GM23338 (cell line): ENCODE measurements at regions not wholly inside any gene's neighbourhood (a gene's known extent, or its start where the extent isn't known, plus 50 kb on each side); places are given as distances from the start of the nearest gene placed in this dataset.

Experiments used
- ATAC-seq: fragments of 200-7000 bp; cut with Tn5 transposase; 3 replicates; pipeline ENCODE4 v1.9.1; 2020
- DNase-seq: peaks from one replicate; pipeline ENCODE4 v3.0.0-alpha.2; 2015; ENCODE audit warnings: low spot score
- H2AFZ ChIP-seq: fragments of 200-600 bp; sonication (generic); 2 replicates; pipeline ENCODE4 v1.8.0; 2016; ENCODE audit warnings: antibody characterized with exemption, mild to moderate bottlenecking, moderate library complexity
- H3F3A ChIP-seq: fragments of 200-600 bp; sonication (generic); replicated peaks from 2 replicates; pipeline ENCODE4 v1.8.0; 2017; ENCODE audit warnings: antibody characterized with exemption, mixed run types, low read depth
- H3K27ac ChIP-seq: fragments of 200-600 bp; sonication (generic); 2 replicates; pipeline ENCODE4 v1.6.1; 2016; ENCODE audit warnings: low read depth
- H3K27me3 ChIP-seq: fragments of 200-600 bp; sonication (generic); 2 replicates; pipeline ENCODE4 v1.8.0; 2016; ENCODE audit warnings: mild to moderate bottlenecking, mixed run types, moderate library complexity; ENCODE audit not compliant: insufficient read depth
- H3K36me3 ChIP-seq: fragments of 200-600 bp; sonication (generic); 2 replicates; pipeline ENCODE4 v1.8.0; 2016; ENCODE audit warnings: mild to moderate bottlenecking; ENCODE audit not compliant: insufficient read depth
- H3K4me1 ChIP-seq: fragments of 200-600 bp; sonication (generic); 2 replicates; pipeline ENCODE4 v1.8.0; 2016; ENCODE audit warnings: mild to moderate bottlenecking, moderate library complexity; ENCODE audit not compliant: insufficient read depth
- H3K4me2 ChIP-seq: fragments of 200-600 bp; sonication (generic); 2 replicates; pipeline ENCODE4 v1.7.1; 2017; ENCODE audit warnings: mixed run types
- H3K4me3 ChIP-seq: fragments of 200-600 bp; sonication (generic); 2 replicates; pipeline ENCODE4 v1.6.1; 2016; ENCODE audit warnings: mixed run types
- H3K79me2 ChIP-seq: fragments of 200-600 bp; sonication (generic); replicated peaks from 2 replicates; pipeline ENCODE4 v1.8.0; 2017; ENCODE audit warnings: mild to moderate bottlenecking; ENCODE audit not compliant: insufficient read depth
- H3K9me2 ChIP-seq: fragments of 200-600 bp; sonication (generic); 2 replicates; pipeline ENCODE4 v1.8.0; 2017; ENCODE audit not compliant: insufficient read depth
- H4K20me1 ChIP-seq: fragments of 200-600 bp; sonication (generic); replicated peaks from 2 replicates; pipeline ENCODE4 v1.8.0; 2017; ENCODE audit warnings: mild to moderate bottlenecking; ENCODE audit not compliant: insufficient read depth
- H3K27ac Mint-ChIP-seq: 2 replicates; pipeline ENCODE4 v1.8.0; 2020; ENCODE audit warnings: inconsistent platforms, mild to moderate bottlenecking, moderate library complexity, mixed read lengths
- H3K27me3 Mint-ChIP-seq: 3 replicates; pipeline ENCODE4 v1.8.0; 2022; ENCODE audit warnings: low read depth, mild to moderate bottlenecking, moderate library complexity, mixed read lengths, inconsistent platforms; ENCODE audit not compliant: insufficient read depth, poor library complexity
- H3K36me3 Mint-ChIP-seq: 3 replicates; pipeline ENCODE4 v1.8.0; 2021; ENCODE audit warnings: low read depth, mild to moderate bottlenecking, inconsistent platforms, moderate library complexity, mixed read lengths
- H3K4me1 Mint-ChIP-seq: 3 replicates; pipeline ENCODE4 v1.8.0; 2020; ENCODE audit warnings: mild to moderate bottlenecking, inconsistent platforms, mixed read lengths
- H3K4me3 Mint-ChIP-seq: 3 replicates; pipeline ENCODE4 v1.8.0; 2021; ENCODE audit warnings: moderate library complexity, mild to moderate bottlenecking, inconsistent platforms, mixed read lengths
- H3K9me3 Mint-ChIP-seq: 3 replicates; pipeline ENCODE4 v1.8.0; 2020; ENCODE audit warnings: moderate library complexity, mild to moderate bottlenecking, inconsistent platforms, mixed read lengths
- CREB1 ChIP-seq: fragments of 250-450 bp; sonication (Bioruptor Pico); IDR thresholded peaks from 2 replicates; pipeline ENCODE4 v1.5.0; 2020; ENCODE audit warnings: low read depth, mild to moderate bottlenecking, moderate library complexity
- EZH2 ChIP-seq: fragments of 200-600 bp; sonication (generic); IDR thresholded peaks from one replicate; pipeline ENCODE4 v1.8.0; 2017; ENCODE audit warnings: antibody characterized with exemption, mild to moderate bottlenecking, low read depth; ENCODE audit not compliant: unreplicated experiment
- EZH2phosphoT487 ChIP-seq: fragments of 200-600 bp; sonication (generic); IDR thresholded peaks from one replicate; pipeline ENCODE4 v1.8.1; 2018; ENCODE audit warnings: antibody characterized with exemption; ENCODE audit not compliant: unreplicated experiment
- JUNB ChIP-seq: IDR thresholded peaks from one replicate; pipeline ENCODE4 v1.6.1; 2016; ENCODE audit warnings: antibody characterized with exemption; ENCODE audit not compliant: unreplicated experiment
- NANOG ChIP-seq: IDR thresholded peaks from 2 replicates; pipeline ENCODE4 v1.6.1; 2016; ENCODE audit warnings: antibody characterized with exemption, borderline replicate concordance
- POLR2AphosphoS5 ChIP-seq: IDR thresholded peaks from 2 replicates; pipeline ENCODE4 v1.6.1; 2016; ENCODE audit warnings: antibody characterized with exemption, low read depth
- ZNF114 ChIP-seq: fragments of 250-450 bp; sonication (Bioruptor Pico); IDR thresholded peaks from 2 replicates; pipeline ENCODE4 v1.5.0; 2020; ENCODE audit warnings: mild to moderate bottlenecking, moderate library complexity
- ZNF331 ChIP-seq: fragments of 250-450 bp; sonication (Bioruptor Pico); IDR thresholded peaks from 2 replicates; pipeline ENCODE4 v1.5.0; 2020; ENCODE audit warnings: low read depth, mild to moderate bottlenecking, moderate library complexity
- TF ChIP-seq, protein P1 (sequence below), 2 experiments: fragments of 200-600 bp in 1 of 2; sonication (generic) in 1 of 2; conservative IDR thresholded peaks; 2 replicates each; pipeline versions ENCODE4 v1.5.1 to v1.6.1; 2016 to 2017; ENCODE audit warnings: antibody characterized with exemption in 2 of 2, low read depth in 2 of 2, mild to moderate bottlenecking in 2 of 2, moderate library complexity in 1 of 2
- TF ChIP-seq, protein P2 (sequence below): IDR thresholded peaks from 2 replicates; pipeline ENCODE4 v1.6.1; 2016; ENCODE audit warnings: antibody characterized with exemption
- TF ChIP-seq, protein P3 (sequence below): IDR thresholded peaks from one replicate; pipeline ENCODE4 v1.6.1; 2018; ENCODE audit warnings: antibody characterized with exemption; ENCODE audit not compliant: unreplicated experiment
- TF ChIP-seq, protein P4 (sequence below): fragments of 250-450 bp; sonication (Bioruptor Pico); IDR thresholded peaks from 2 replicates; pipeline ENCODE4 v1.5.0; 2020; ENCODE audit warnings: mild to moderate bottlenecking, moderate library complexity

DNA sequence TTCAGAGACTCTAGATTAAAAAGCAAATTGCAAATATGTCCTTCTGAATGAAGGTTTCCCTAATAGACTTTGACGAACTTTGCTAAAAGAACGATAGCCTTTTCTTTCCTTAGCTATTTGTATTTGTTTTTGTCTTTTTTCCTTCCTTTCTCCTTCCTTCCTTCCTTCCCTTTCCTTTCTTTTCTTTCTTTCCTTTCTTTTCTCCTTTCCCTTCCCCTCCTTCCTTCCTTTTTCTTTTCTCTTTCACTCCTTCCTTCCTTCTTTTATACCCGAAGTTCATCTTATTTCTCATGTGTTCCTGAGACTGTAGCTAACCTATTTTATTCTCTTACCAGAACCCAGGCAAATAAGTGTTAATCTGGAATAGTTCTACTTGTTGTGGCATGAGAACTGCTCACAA, 381.2 kb upstream of the RUNX1 start:
- Histone ChIP-seq H3K4me1 (peaks cover 24% of the 10 kb centered on the region), H3K79me2 (no peaks in the 10 kb centered on the region), H3K27me3 (no peaks in the 10 kb centered on the region), H3K4me2 (no peak overlapping the region), H3K9me2 (no peaks in the 10 kb centered on the region), H4K20me1 (no peaks in the 10 kb centered on the region), H3F3A (no peaks in the 10 kb centered on the region), H3K27ac (no peak overlapping the region), H3K36me3 (no peaks in the 10 kb centered on the region), H3K4me3 (no peak overlapping the region), H2AFZ (no peak overlapping the region)
- H3K4me1 Mint-ChIP-seq = peaks cover 9% of the 10 kb centered on the region
- no peak overlapping the region for H3K4me3 Mint-ChIP-seq
- H3K27ac Mint-ChIP-seq = no peak overlapping the region
- peaks cover 41% of the 10 kb centered on the region for H3K9me3 Mint-ChIP-seq
- ATAC-seq = no peak
- H3K36me3 Mint-ChIP-seq = peaks cover 35% of the 10 kb centered on the region
- TF ChIP-seq POLR2AphosphoS5 (no peak), EZH2 (no peak), EZH2phosphoT487 (no peak), ZNF114 (no peak), ZNF331 (CRISPR knock-in tag) (no peak), CREB1 (CRISPR knock-in tag) (no peak), NANOG (no peak), JUNB (no peak)
- TF ChIP-seq, protein P1, sequence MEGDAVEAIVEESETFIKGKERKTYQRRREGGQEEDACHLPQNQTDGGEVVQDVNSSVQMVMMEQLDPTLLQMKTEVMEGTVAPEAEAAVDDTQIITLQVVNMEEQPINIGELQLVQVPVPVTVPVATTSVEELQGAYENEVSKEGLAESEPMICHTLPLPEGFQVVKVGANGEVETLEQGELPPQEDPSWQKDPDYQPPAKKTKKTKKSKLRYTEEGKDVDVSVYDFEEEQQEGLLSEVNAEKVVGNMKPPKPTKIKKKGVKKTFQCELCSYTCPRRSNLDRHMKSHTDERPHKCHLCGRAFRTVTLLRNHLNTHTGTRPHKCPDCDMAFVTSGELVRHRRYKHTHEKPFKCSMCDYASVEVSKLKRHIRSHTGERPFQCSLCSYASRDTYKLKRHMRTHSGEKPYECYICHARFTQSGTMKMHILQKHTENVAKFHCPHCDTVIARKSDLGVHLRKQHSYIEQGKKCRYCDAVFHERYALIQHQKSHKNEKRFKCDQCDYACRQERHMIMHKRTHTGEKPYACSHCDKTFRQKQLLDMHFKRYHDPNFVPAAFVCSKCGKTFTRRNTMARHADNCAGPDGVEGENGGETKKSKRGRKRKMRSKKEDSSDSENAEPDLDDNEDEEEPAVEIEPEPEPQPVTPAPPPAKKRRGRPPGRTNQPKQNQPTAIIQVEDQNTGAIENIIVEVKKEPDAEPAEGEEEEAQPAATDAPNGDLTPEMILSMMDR (conservative IDR thresholded peaks at IDR 0.05; ENCODE audit: low read depth in 2 of 2) = no peak
- TF ChIP-seq, protein P2, sequence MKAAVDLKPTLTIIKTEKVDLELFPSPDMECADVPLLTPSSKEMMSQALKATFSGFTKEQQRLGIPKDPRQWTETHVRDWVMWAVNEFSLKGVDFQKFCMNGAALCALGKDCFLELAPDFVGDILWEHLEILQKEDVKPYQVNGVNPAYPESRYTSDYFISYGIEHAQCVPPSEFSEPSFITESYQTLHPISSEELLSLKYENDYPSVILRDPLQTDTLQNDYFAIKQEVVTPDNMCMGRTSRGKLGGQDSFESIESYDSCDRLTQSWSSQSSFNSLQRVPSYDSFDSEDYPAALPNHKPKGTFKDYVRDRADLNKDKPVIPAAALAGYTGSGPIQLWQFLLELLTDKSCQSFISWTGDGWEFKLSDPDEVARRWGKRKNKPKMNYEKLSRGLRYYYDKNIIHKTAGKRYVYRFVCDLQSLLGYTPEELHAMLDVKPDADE = no peak
- TF ChIP-seq, protein P3, sequence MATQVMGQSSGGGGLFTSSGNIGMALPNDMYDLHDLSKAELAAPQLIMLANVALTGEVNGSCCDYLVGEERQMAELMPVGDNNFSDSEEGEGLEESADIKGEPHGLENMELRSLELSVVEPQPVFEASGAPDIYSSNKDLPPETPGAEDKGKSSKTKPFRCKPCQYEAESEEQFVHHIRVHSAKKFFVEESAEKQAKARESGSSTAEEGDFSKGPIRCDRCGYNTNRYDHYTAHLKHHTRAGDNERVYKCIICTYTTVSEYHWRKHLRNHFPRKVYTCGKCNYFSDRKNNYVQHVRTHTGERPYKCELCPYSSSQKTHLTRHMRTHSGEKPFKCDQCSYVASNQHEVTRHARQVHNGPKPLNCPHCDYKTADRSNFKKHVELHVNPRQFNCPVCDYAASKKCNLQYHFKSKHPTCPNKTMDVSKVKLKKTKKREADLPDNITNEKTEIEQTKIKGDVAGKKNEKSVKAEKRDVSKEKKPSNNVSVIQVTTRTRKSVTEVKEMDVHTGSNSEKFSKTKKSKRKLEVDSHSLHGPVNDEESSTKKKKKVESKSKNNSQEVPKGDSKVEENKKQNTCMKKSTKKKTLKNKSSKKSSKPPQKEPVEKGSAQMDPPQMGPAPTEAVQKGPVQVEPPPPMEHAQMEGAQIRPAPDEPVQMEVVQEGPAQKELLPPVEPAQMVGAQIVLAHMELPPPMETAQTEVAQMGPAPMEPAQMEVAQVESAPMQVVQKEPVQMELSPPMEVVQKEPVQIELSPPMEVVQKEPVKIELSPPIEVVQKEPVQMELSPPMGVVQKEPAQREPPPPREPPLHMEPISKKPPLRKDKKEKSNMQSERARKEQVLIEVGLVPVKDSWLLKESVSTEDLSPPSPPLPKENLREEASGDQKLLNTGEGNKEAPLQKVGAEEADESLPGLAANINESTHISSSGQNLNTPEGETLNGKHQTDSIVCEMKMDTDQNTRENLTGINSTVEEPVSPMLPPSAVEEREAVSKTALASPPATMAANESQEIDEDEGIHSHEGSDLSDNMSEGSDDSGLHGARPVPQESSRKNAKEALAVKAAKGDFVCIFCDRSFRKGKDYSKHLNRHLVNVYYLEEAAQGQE = no peak
- TF ChIP-seq, protein P4, sequence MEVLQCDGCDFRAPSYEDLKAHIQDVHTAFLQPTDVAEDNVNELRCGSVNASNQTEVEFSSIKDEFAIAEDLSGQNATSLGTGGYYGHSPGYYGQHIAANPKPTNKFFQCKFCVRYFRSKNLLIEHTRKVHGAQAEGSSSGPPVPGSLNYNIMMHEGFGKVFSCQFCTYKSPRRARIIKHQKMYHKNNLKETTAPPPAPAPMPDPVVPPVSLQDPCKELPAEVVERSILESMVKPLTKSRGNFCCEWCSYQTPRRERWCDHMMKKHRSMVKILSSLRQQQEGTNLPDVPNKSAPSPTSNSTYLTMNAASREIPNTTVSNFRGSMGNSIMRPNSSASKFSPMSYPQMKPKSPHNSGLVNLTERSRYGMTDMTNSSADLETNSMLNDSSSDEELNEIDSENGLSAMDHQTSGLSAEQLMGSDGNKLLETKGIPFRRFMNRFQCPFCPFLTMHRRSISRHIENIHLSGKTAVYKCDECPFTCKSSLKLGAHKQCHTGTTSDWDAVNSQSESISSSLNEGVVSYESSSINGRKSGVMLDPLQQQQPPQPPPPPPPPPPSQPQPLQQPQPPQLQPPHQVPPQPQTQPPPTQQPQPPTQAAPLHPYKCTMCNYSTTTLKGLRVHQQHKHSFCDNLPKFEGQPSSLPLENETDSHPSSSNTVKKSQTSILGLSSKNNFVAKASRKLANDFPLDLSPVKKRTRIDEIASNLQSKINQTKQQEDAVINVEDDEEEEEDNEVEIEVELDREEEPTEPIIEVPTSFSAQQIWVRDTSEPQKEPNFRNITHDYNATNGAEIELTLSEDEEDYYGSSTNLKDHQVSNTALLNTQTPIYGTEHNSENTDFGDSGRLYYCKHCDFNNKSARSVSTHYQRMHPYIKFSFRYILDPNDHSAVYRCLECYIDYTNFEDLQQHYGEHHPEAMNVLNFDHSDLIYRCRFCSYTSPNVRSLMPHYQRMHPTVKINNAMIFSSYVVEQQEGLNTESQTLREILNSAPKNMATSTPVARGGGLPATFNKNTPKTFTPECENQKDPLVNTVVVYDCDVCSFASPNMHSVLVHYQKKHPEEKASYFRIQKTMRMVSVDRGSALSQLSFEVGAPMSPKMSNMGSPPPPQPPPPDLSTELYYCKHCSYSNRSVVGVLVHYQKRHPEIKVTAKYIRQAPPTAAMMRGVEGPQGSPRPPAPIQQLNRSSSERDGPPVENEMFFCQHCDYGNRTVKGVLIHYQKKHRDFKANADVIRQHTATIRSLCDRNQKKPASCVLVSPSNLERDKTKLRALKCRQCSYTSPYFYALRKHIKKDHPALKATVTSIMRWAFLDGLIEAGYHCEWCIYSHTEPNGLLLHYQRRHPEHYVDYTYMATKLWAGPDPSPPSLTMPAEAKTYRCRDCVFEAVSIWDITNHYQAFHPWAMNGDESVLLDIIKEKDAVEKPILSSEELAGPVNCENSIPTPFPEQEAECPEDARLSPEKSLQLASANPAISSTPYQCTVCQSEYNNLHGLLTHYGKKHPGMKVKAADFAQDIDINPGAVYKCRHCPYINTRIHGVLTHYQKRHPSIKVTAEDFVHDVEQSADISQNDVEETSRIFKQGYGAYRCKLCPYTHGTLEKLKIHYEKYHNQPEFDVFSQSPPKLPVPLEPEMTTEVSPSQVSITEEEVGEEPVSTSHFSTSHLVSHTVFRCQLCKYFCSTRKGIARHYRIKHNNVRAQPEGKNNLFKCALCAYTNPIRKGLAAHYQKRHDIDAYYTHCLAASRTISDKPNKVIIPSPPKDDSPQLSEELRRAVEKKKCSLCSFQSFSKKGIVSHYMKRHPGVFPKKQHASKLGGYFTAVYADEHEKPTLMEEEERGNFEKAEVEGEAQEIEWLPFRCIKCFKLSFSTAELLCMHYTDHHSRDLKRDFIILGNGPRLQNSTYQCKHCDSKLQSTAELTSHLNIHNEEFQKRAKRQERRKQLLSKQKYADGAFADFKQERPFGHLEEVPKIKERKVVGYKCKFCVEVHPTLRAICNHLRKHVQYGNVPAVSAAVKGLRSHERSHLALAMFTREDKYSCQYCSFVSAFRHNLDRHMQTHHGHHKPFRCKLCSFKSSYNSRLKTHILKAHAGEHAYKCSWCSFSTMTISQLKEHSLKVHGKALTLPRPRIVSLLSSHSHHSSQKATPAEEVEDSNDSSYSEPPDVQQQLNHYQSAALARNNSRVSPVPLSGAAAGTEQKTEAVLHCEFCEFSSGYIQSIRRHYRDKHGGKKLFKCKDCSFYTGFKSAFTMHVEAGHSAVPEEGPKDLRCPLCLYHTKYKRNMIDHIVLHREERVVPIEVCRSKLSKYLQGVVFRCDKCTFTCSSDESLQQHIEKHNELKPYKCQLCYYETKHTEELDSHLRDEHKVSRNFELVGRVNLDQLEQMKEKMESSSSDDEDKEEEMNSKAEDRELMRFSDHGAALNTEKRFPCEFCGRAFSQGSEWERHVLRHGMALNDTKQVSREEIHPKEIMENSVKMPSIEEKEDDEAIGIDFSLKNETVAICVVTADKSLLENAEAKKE (CRISPR knock-in tag) = no peak
- peaks cover 3% of the 10 kb centered on the region for H3K27me3 Mint-ChIP-seq
- no peak for DNase-seq
